Endodermal cell (in vitro differentiated cells): ENCODE measurements at regions not wholly inside any gene's neighbourhood (a gene's known extent, or its start where the extent isn't known, plus 50 kb on each side); places are given as distances from the start of the nearest gene placed in this dataset.
A peak's percentile ranks its signal among the peaks of the same experiment; 100 is the strongest.

ENCODE experiments used
- DNase-seq: peaks from one replicate; pipeline ENCODE4 v3.0.0-alpha.2; 2017
- H3K27ac ChIP-seq: 2 replicates; pipeline ENCODE4 v1.5.1; 2013; ENCODE audit warnings: mild to moderate bottlenecking, low read depth, low read length, moderate library complexity
- H3K27me3 ChIP-seq: 2 replicates; pipeline ENCODE4 v1.6.1; 2013; ENCODE audit warnings: mild to moderate bottlenecking, low read length, moderate library complexity; ENCODE audit not compliant: insufficient read depth, control insufficient read depth, poor library complexity, severe bottlenecking
- H3K36me3 ChIP-seq: 2 replicates; pipeline ENCODE4 v1.7.0; 2013; ENCODE audit warnings: mild to moderate bottlenecking, low read length, moderate library complexity; ENCODE audit not compliant: control insufficient read depth, insufficient read depth
- H3K4me1 ChIP-seq: one replicate; pipeline ENCODE4 v1.7.0; 2013; ENCODE audit warnings: low read length; ENCODE audit not compliant: control insufficient read depth, insufficient read depth
- H3K4me3 ChIP-seq: 2 replicates; pipeline ENCODE4 v1.5.1; 2013; ENCODE audit warnings: mild to moderate bottlenecking, low read length, moderate library complexity
- H3K9ac ChIP-seq: 2 replicates; pipeline ENCODE4 v1.6.1; 2013; ENCODE audit warnings: mild to moderate bottlenecking, low read length, moderate library complexity; ENCODE audit not compliant: poor library complexity, severe bottlenecking; ENCODE audit errors: extremely low read depth
- H3K9me3 ChIP-seq: 2 replicates; pipeline ENCODE4 v1.6.1; 2013; ENCODE audit warnings: mild to moderate bottlenecking, low read length, moderate library complexity; ENCODE audit not compliant: control insufficient read depth
- H3K27ac Mint-ChIP-seq: 2 replicates; pipeline ENCODE4 v1.8.0; 2020; ENCODE audit warnings: mixed read lengths
- H3K27me3 Mint-ChIP-seq: 2 replicates; pipeline ENCODE4 v1.8.0; 2021; ENCODE audit warnings: mild to moderate bottlenecking, mixed read lengths; ENCODE audit not compliant: insufficient read depth
- H3K36me3 Mint-ChIP-seq: 2 replicates; pipeline ENCODE4 v1.8.0; 2020; ENCODE audit warnings: low read depth, mixed read lengths
- H3K4me1 Mint-ChIP-seq: 2 replicates; pipeline ENCODE4 v1.8.0; 2020; ENCODE audit warnings: mixed read lengths
- H3K4me3 Mint-ChIP-seq: 2 replicates; pipeline ENCODE4 v1.8.0; 2020; ENCODE audit warnings: mild to moderate bottlenecking, moderate library complexity, mixed read lengths
- H3K9me3 Mint-ChIP-seq: 2 replicates; pipeline ENCODE4 v1.8.0; 2020; ENCODE audit warnings: mild to moderate bottlenecking, mixed read lengths
- WGBS, 2 experiments: methylation state at CpG; one replicate each; pipeline versions ENCODE4 v1.1.5 to v1.1.7; 2013; ENCODE audit warnings: missing lambda C conversion rate in 2 of 2, mixed read lengths in 1 of 2; ENCODE audit not compliant: insufficient coverage in 1 of 2, insufficient read length in 1 of 2; 5-methylcytosine and 5-hydroxymethylcytosine counted together
- TF ChIP-seq, protein P1 (sequence below): fragments of 200-600 bp; sonication (generic); conservative IDR thresholded peaks from 2 replicates; pipeline ENCODE4 v1.5.0; 2021; ENCODE audit warnings: antibody characterized with exemption, mild to moderate bottlenecking

DNA sequence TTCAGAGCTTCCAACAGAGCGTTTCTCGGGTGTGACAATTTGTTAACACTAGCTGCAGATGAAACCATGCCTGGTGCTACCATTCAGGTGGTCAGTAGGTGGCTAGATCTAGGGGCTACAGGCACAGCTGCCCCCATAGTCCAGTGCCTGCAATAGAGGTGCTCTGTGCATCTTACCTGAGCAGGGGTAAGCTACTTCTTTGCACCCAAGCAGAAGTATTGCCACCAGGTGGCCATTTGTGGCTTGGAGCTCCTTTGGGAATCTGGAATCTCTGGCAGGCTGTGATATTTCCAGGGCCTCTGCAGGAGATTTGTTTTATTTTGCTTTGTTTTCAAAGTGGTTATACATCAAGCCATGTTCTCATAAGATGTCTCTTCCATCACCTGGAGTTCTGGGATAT lies 170.7 kb upstream of the PUDP start:
- H3K36me3 Mint-ChIP-seq = no peaks in the 10 kb centered on the region
- no peak overlapping the region for H3K4me3 ChIP-seq
- peaks cover 8% of the 10 kb centered on the region for H3K4me1 Mint-ChIP-seq
- no peaks in the 10 kb centered on the region for H3K4me1 ChIP-seq
- peaks cover 6% of the 10 kb centered on the region for H3K9me3 Mint-ChIP-seq
- WGBS, 2 experiments = 98% methylated on average over 2 of the region's 2 CpGs; no CpG with 5 or more reads in 1 of the 2 experiments
- no peaks in the 10 kb centered on the region for H3K36me3 ChIP-seq
- H3K9me3 ChIP-seq = no peaks in the 10 kb centered on the region
- no peak overlapping the region for H3K4me3 Mint-ChIP-seq
- peaks cover 2% of the 10 kb centered on the region for H3K27me3 Mint-ChIP-seq
- DNase-seq = peak; percentile 45
- H3K27ac Mint-ChIP-seq = no peak overlapping the region
- H3K27me3 ChIP-seq = no peaks in the 10 kb centered on the region
- no peak overlapping the region for H3K27ac ChIP-seq
- TF ChIP-seq, protein P1, sequence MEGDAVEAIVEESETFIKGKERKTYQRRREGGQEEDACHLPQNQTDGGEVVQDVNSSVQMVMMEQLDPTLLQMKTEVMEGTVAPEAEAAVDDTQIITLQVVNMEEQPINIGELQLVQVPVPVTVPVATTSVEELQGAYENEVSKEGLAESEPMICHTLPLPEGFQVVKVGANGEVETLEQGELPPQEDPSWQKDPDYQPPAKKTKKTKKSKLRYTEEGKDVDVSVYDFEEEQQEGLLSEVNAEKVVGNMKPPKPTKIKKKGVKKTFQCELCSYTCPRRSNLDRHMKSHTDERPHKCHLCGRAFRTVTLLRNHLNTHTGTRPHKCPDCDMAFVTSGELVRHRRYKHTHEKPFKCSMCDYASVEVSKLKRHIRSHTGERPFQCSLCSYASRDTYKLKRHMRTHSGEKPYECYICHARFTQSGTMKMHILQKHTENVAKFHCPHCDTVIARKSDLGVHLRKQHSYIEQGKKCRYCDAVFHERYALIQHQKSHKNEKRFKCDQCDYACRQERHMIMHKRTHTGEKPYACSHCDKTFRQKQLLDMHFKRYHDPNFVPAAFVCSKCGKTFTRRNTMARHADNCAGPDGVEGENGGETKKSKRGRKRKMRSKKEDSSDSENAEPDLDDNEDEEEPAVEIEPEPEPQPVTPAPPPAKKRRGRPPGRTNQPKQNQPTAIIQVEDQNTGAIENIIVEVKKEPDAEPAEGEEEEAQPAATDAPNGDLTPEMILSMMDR = peak; percentile 69
- H3K9ac ChIP-seq = no peak overlapping the region

DNA sequence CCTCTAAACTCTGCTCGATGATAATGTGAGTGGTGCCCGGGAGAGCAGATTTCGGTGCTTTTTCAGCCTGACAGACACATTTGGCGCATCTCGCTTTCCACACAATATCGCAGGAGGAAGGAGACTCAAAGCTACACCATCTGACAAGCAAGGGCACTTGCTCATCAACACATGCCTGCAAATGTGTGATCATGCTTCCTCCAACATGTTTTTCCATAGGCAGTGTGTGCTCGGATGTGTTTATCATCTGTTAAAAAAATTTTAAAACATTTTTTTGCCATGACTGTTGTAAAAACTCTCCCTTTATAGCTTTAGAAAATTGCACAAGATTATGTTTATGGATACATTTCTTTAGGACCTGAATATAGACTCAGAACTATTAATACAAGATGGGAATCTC lies 170.3 kb upstream of the PUDP start:
- TF ChIP-seq, protein P1 = no peak
- WGBS, 2 experiments = 93 to 96% methylated on average over 6 to 7 of the region's 7 CpGs
- Mint-ChIP-seq H3K27me3 (peaks cover 2% of the 10 kb centered on the region), H3K36me3 (no peaks in the 10 kb centered on the region), H3K27ac (no peak overlapping the region), H3K4me1 (peaks cover 8% of the 10 kb centered on the region), H3K9me3 (peaks cover 6% of the 10 kb centered on the region), H3K4me3 (no peak overlapping the region)
- Histone ChIP-seq H3K27ac (no peak overlapping the region), H3K9me3 (no peaks in the 10 kb centered on the region), H3K4me1 (no peaks in the 10 kb centered on the region), H3K36me3 (no peaks in the 10 kb centered on the region), H3K4me3 (no peak overlapping the region), H3K27me3 (no peaks in the 10 kb centered on the region), H3K9ac (no peak overlapping the region)
- DNase-seq = no peak

DNA sequence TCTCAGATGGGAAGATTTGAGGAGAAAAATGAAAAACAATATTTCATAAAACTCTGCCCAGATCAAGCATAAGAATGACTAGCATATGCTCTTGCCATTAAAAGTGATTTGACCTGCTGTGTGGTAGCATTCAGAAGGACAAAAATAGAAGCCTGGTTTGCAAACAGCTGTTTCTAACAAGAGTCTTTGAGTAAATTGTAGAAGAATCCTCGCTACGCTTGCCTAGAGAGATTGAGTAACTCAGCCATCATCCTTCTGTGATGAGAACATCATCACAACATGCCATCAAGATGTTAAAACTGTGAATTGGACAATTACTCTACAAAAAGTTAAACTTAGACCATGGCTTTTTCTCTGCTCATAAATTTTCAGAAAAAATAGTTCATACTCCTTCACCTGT lies 168.9 kb upstream of the PUDP start:
- H3K4me3 Mint-ChIP-seq = no peak overlapping the region
- H3K27ac Mint-ChIP-seq = no peak overlapping the region
- H3K36me3 ChIP-seq = no peaks in the 10 kb centered on the region
- no peak overlapping the region for H3K4me3 ChIP-seq
- no peaks in the 10 kb centered on the region for H3K4me1 ChIP-seq
- no peak for DNase-seq
- TF ChIP-seq, protein P1 = no peak
- H3K36me3 Mint-ChIP-seq = no peaks in the 10 kb centered on the region
- H3K9ac ChIP-seq = no peak overlapping the region
- peaks cover 6% of the 10 kb centered on the region for H3K9me3 Mint-ChIP-seq
- H3K9me3 ChIP-seq = no peaks in the 10 kb centered on the region
- H3K27ac ChIP-seq = no peak overlapping the region
- peaks cover 4% of the 10 kb centered on the region for H3K4me1 Mint-ChIP-seq
- 100% methylated on average over 1 of the region's 2 CpGs; no CpG with 5 or more reads in 1 of the 2 experiments for WGBS, 2 experiments
- peaks cover 2% of the 10 kb centered on the region for H3K27me3 Mint-ChIP-seq
- H3K27me3 ChIP-seq = no peaks in the 10 kb centered on the region
